PC-9 (cell line): ENCODE measurements at regions not wholly inside any gene's neighbourhood (a gene's known extent, or its start where the extent isn't known, plus 50 kb on each side); places are given as distances from the start of the nearest gene placed in this dataset.

Source experiments
- BruUV-seq: library from RNA; stranded (reverse); fragments of 400-500 nt; replicated peaks from 2 replicates; lab custom pipeline; 2021; lab: Mats Ljungman, UMichigan
- CTCF ChIA-PET: fragments of 300-600 bp; sonication (Branson Sonifier 250); formaldehyde crosslinking; loops from one replicate; lab custom pipeline; 2022; ENCODE audit warnings: antibody characterized with exemption; lab: Charles Lee
- POLR2A ChIA-PET: fragments of 300-600 bp; sonication (Branson Sonifier 250); formaldehyde crosslinking; loops from one replicate; lab custom pipeline; 2022; ENCODE audit warnings: antibody characterized with exemption; ENCODE audit not compliant: unreplicated experiment; lab: Charles Lee
- DNase-seq, 2 experiments: peaks; one replicate each; pipeline versions ENCODE4 v3.0.0 to v3.0.0-alpha.2; 2015 to 2022; ENCODE audit warnings: mixed read lengths in 1 of 2
- H2AFZ ChIP-seq: fragments of 200-600 bp; sonication (generic); 2 replicates; pipeline ENCODE4 v1.8.1; 2017; ENCODE audit warnings: antibody characterized with exemption
- H3F3A ChIP-seq: fragments of 200-600 bp; sonication (generic); 2 replicates; pipeline ENCODE4 v1.8.1; 2017; ENCODE audit warnings: antibody characterized with exemption, mild to moderate bottlenecking, low read depth; ENCODE audit not compliant: insufficient read depth
- H3K27ac ChIP-seq: fragments of 200-600 bp; sonication (generic); 2 replicates; pipeline ENCODE4 v1.6.1; 2016; ENCODE audit warnings: mixed run types
- H3K27me3 ChIP-seq: fragments of 200-600 bp; sonication (generic); 2 replicates; pipeline ENCODE4 v1.6.1; 2016; ENCODE audit warnings: low read depth, mixed run types; ENCODE audit not compliant: insufficient read depth
- H3K36me3 ChIP-seq: fragments of 200-600 bp; sonication (generic); 2 replicates; pipeline ENCODE4 v1.6.1; 2016; ENCODE audit warnings: low read depth, mixed run types
- H3K4me1 ChIP-seq: fragments of 200-600 bp; sonication (generic); replicated peaks from 2 replicates; pipeline ENCODE4 v1.6.1; 2016; ENCODE audit warnings: mixed run types; ENCODE audit not compliant: insufficient read depth
- H3K4me2 ChIP-seq: fragments of 200-600 bp; sonication (generic); 2 replicates; pipeline ENCODE4 v1.6.1; 2017; ENCODE audit warnings: mixed run types
- H3K4me3 ChIP-seq: fragments of 200-600 bp; sonication (generic); 2 replicates; pipeline ENCODE4 v1.6.1; 2016; ENCODE audit warnings: mixed run types
- H3K79me2 ChIP-seq: fragments of 200-600 bp; sonication (generic); 2 replicates; pipeline ENCODE4 v1.6.1; 2017; ENCODE audit warnings: low read depth, mixed run types
- H3K9me2 ChIP-seq: fragments of 200-600 bp; sonication (generic); 2 replicates; pipeline ENCODE4 v1.8.1; 2017; ENCODE audit warnings: mild to moderate bottlenecking; ENCODE audit not compliant: insufficient read depth
- H3K9me3 ChIP-seq: fragments of 200-600 bp; sonication (generic); 2 replicates; pipeline ENCODE4 v1.8.1; 2016; ENCODE audit warnings: low read depth; ENCODE audit not compliant: insufficient read depth
- H4K20me1 ChIP-seq: fragments of 200-600 bp; sonication (generic); 2 replicates; pipeline ENCODE4 v1.8.1; 2017; ENCODE audit not compliant: insufficient read depth
- CTCF ChIP-seq: fragments of 200-600 bp; sonication (generic); conservative IDR thresholded peaks from 2 replicates; pipeline ENCODE4 v1.6.1; 2017; ENCODE audit warnings: mixed run types, antibody characterized with exemption, mild to moderate bottlenecking, moderate library complexity
- EZH2 ChIP-seq: fragments of 200-600 bp; sonication (generic); IDR thresholded peaks from 2 replicates; pipeline ENCODE4 v1.8.0; 2017; ENCODE audit warnings: antibody characterized with exemption, low read depth
- intact Hi-C: fragments of 100-400 bp; cut with micrococcal nuclease; formaldehyde crosslinking; loops from one replicate; pipeline ENCODE4 v1.10.0; 2022; ENCODE audit not compliant: unreplicated experiment

- intact Hi-C loops = no loop called here
- Histone ChIP-seq H3K4me1 (no peaks in the 10 kb centered on the region), H3K27ac (no peak overlapping the region), H3K9me2 (no peaks in the 10 kb centered on the region), H4K20me1 (no peaks in the 10 kb centered on the region), H3K4me3 (no peak overlapping the region), H3K27me3 (peaks cover 89% of the 10 kb centered on the region), H3K36me3 (no peaks in the 10 kb centered on the region), H3K4me2 (no peak overlapping the region), H2AFZ (no peak overlapping the region), H3F3A (no peaks in the 10 kb centered on the region), H3K9me3 (peaks cover 11% of the 10 kb centered on the region), H3K79me2 (no peaks in the 10 kb centered on the region)
- POLR2A ChIA-PET = no interaction called here
- TF ChIP-seq CTCF (no peak), EZH2 (no peak)
- CTCF ChIA-PET = no interaction called here
- DNase-seq = no peak
- BruUV-seq = no TSS peak
Observed at GRCh38 chr22:48662476-48663135, 1165.1 kb downstream of the BRD1 start.

GRCh38 chr22:48661984-48662383, 1165.7 kb downstream of the BRD1 start:
- H3K9me3 ChIP-seq = peaks cover 11% of the 10 kb centered on the region
- no peak for DNase-seq
- no peak overlapping the region for H3K4me3 ChIP-seq
- ChIA-PET CTCF (no interaction called here), POLR2A (no interaction called here)
- no peak overlapping the region for H2AFZ ChIP-seq
- no TSS peak for BruUV-seq
- H3K4me1 ChIP-seq = no peaks in the 10 kb centered on the region
- TF ChIP-seq CTCF (no peak), EZH2 (no peak)
- no peak overlapping the region for H3K27ac ChIP-seq
- no peaks in the 10 kb centered on the region for H3K36me3 ChIP-seq
- H4K20me1 ChIP-seq = 0 out of 2 replicates have a peak, but pooled peaks cover 2% of the 10 kb centered on the region
- no peaks in the 10 kb centered on the region for H3K79me2 ChIP-seq
- H3K27me3 ChIP-seq = peaks cover 90% of the 10 kb centered on the region
- H3K4me2 ChIP-seq = no peak overlapping the region
- H3K9me2 ChIP-seq = no peaks in the 10 kb centered on the region
- H3F3A ChIP-seq = no peaks in the 10 kb centered on the region
- intact Hi-C loops = no loop called here

- no peak overlapping the region for H2AFZ ChIP-seq
- no peaks in the 10 kb centered on the region for H3K9me2 ChIP-seq
- H3K27me3 ChIP-seq = peaks cover 89% of the 10 kb centered on the region
- H3F3A ChIP-seq = no peaks in the 10 kb centered on the region
- DNase-seq = no peak
- CTCF ChIA-PET = no interaction called here
- peaks cover 11% of the 10 kb centered on the region for H3K9me3 ChIP-seq
- no peak overlapping the region for H3K4me3 ChIP-seq
- H3K4me1 ChIP-seq = no peaks in the 10 kb centered on the region
- no peak overlapping the region for H3K4me2 ChIP-seq
- POLR2A ChIA-PET = no interaction called here
- no peaks in the 10 kb centered on the region for H3K36me3 ChIP-seq
- intact Hi-C loops = no loop called here
- BruUV-seq = no TSS peak
- no peaks in the 10 kb centered on the region for H3K79me2 ChIP-seq
- H4K20me1 ChIP-seq = 0 out of 2 replicates have a peak, but pooled peaks cover 5% of the 10 kb centered on the region
- H3K27ac ChIP-seq = no peak overlapping the region
- TF ChIP-seq EZH2 = no peak
- no peak for TF ChIP-seq CTCF
Observed at GRCh38 chr22:48660790-48661740, 1166.6 kb downstream of the BRD1 start.
